CD4-positive, alpha-beta T cell treated with Interleukin-6 for 4 hours (primary cell): ENCODE measurements at regions not wholly inside any gene's neighbourhood (a gene's known extent, or its start where the extent isn't known, plus 50 kb on each side); places are given as distances from the start of the nearest gene placed in this dataset.

Source experiments
- DNase-seq: peaks from one replicate; pipeline ENCODE4 v3.0.0-alpha.2; 2020; ENCODE audit warnings: mixed read lengths

- DNase-seq, result no peak
Measured at GRCh38 chr14:65794674-65795279, 382.2 kb downstream of the FUT8 start.

GRCh38 chr14:65798216-65798615 is 385.7 kb downstream of the FUT8 start:
- no peak for DNase-seq

GRCh38 chr14:65800694-65801093 is 388.2 kb downstream of the FUT8 start:
- DNase-seq, result no peak

- no peak for DNase-seq
Measured at GRCh38 chr14:65802196-65802595, 389.7 kb downstream of the FUT8 start.

- no peak for DNase-seq
Measured at GRCh38 chr14:65803885-65804284, 391.4 kb downstream of the FUT8 start.

- DNase-seq, result no peak
Measured at GRCh38 chr14:65804439-65805112, 392.0 kb downstream of the FUT8 start.

GRCh38 chr14:65805113-65805473 is 392.6 kb downstream of the FUT8 start:
- DNase-seq, result no peak

GRCh38 chr14:65808390-65808789 is 395.9 kb downstream of the FUT8 start:
- DNase-seq, result no peak

GRCh38 chr14:65810322-65810721 is 397.8 kb downstream of the FUT8 start:
- no peak for DNase-seq

- DNase-seq, result no peak
Measured at GRCh38 chr14:65813760-65814384, 401.3 kb downstream of the FUT8 start.

GRCh38 chr14:65815127-65815526 is 402.6 kb downstream of the FUT8 start:
- peak; percentile 35 for DNase-seq

GRCh38 chr14:65817011-65817410 is 404.5 kb downstream of the FUT8 start:
- no peak for DNase-seq

GRCh38 chr14:65819569-65819968 is 407.0 kb downstream of the FUT8 start:
- DNase-seq, result no peak

- DNase-seq, result no peak
Measured at GRCh38 chr14:65821224-65821753, 408.8 kb downstream of the FUT8 start.

GRCh38 chr14:65824285-65824977 is 411.9 kb downstream of the FUT8 start:
- peak; percentile 69 for DNase-seq

GRCh38 chr14:65824978-65825299 is 412.4 kb downstream of the FUT8 start:
- no peak for DNase-seq

- no peak for DNase-seq
Measured at GRCh38 chr14:65826946-65827345, 414.4 kb downstream of the FUT8 start.

- DNase-seq, result no peak
Measured at GRCh38 chr14:65827520-65827919, 415.0 kb downstream of the FUT8 start.

GRCh38 chr14:65828396-65828795 is 415.9 kb downstream of the FUT8 start:
- DNase-seq, result no peak

- DNase-seq, result no peak
Measured at GRCh38 chr14:65832431-65833266, 420.1 kb downstream of the FUT8 start.

- DNase-seq, result no peak
Measured at GRCh38 chr14:65833267-65833880, 420.8 kb downstream of the FUT8 start.

- no peak for DNase-seq
Measured at GRCh38 chr14:65834051-65834450, 421.5 kb downstream of the FUT8 start.
